Upper lobe of left lung (tissue), 4 donors: ENCODE measurements at regions not wholly inside any gene's neighbourhood (a gene's known extent, or its start where the extent isn't known, plus 50 kb on each side); places are given as distances from the start of the nearest gene placed in this dataset.

Experiments
- CTCF ChIP-seq, 6 experiments: fragments of 450-650 bp in 4 of 6; fragments of 200-600 bp in 2 of 6; sonication (generic) in 2 of 6; IDR thresholded peaks; one replicate each; pipeline ENCODE4 v1.5.1; 2016 to 2019; ENCODE audit warnings: antibody characterized with exemption in 6 of 6
- EP300 ChIP-seq, 4 donors: sonication (generic); formaldehyde crosslinking; IDR thresholded peaks; one replicate each; pipeline ENCODE4 v1.5.1; 2017; ENCODE audit warnings: antibody characterized with exemption in 4 of 4, control low read depth in 2 of 4
- POLR2A ChIP-seq, 4 donors: fragments of 450-650 bp; IDR thresholded peaks; one replicate each; pipeline ENCODE4 v1.5.1; 2016 to 2017; ENCODE audit warnings: antibody characterized with exemption in 4 of 4, mild to moderate bottlenecking in 2 of 4
- POLR2AphosphoS5 ChIP-seq, 2 donors: sonication (generic); formaldehyde crosslinking; IDR thresholded peaks; one replicate each; pipeline ENCODE4 v1.5.1; 2017; ENCODE audit warnings: antibody characterized with exemption in 2 of 2

DNA sequence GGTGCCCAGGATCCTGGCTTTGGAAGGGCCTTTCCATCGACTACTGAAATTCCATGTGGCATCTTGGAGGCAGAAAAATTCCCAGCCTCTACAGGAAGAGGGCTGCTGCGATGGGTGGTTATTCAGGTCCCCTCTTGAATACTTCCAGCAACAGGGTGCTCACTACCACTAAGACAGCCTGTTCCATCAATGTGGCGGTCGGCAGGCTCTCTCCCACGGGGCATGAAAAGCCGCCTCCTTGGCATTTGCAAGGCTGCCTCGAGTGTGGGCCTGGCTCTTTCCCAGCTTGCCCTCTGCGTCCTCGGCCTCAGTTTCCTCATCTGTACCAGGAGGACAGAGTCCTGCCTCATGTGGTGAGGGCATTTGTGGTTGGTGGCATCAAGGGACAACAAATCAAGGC lies 62.4 kb downstream of the ADRA2C start:
- no peak for TF ChIP-seq CTCF (IDR thresholded peaks at IDR 0.05)
- no peak for TF ChIP-seq POLR2AphosphoS5 (IDR thresholded peaks at IDR 0.05)
- no peak for TF ChIP-seq POLR2A (IDR thresholded peaks at IDR 0.05)
- no peak for TF ChIP-seq EP300 (IDR thresholded peaks at IDR 0.05)
